T-cell (primary cell): ENCODE measurements at regions not wholly inside any gene's neighbourhood (a gene's known extent, or its start where the extent isn't known, plus 50 kb on each side); places are given as distances from the start of the nearest gene placed in this dataset.
A peak's percentile ranks its signal among the peaks of the same experiment; 100 is the strongest.

ENCODE experiments used
- ATAC-seq, 4 experiments: fragments of 200-7000 bp in 3 of 4; fragments of 150-1000 bp in 1 of 4; cut with Tn5 transposase; replicated peaks in 1 of 4; 1 replicate in 3 of 4; 2 replicates in 1 of 4; pipeline ENCODE4 v1.10.0; 2021; ENCODE audit warnings: moderate library complexity in 3 of 4, mild to moderate bottlenecking in 2 of 4, moderate number of reproducible peaks in 1 of 4
- CTCF ChIA-PET, 2 donors: fragments of 300-600 bp; sonication (Branson Sonifier 250); formaldehyde crosslinking; loops; one replicate each; lab custom pipeline; 2022; ENCODE audit warnings: antibody characterized with exemption in 2 of 2; lab: Charles Lee
- POLR2A ChIA-PET, 2 donors: fragments of 300-600 bp; sonication (Branson Sonifier 250); formaldehyde crosslinking; loops; one replicate each; lab custom pipeline; 2022; ENCODE audit warnings: antibody characterized with exemption in 2 of 2; lab: Charles Lee
- DNase-seq, 35 experiments: peaks; one replicate each; pipeline versions ENCODE4 v3.0.0 to v3.0.0-alpha.2; 2013 to 2023
- H3K27ac ChIP-seq: one replicate; pipeline ENCODE4 v1.5.1; 2013; ENCODE audit warnings: low read length
- H3K27me3 ChIP-seq, 2 experiments: replicated peaks in 1 of 2; 1 replicate in 1 of 2; 2 replicates in 1 of 2; pipeline versions ENCODE4 v1.6.1 to v1.7.0; 2013; ENCODE audit warnings: low read length in 1 of 2, mixed read lengths in 1 of 2; ENCODE audit not compliant: control insufficient read depth in 2 of 2, insufficient read depth in 2 of 2; ENCODE audit errors: extremely low read depth in 1 of 2
- H3K36me3 ChIP-seq, 2 donors: 1 replicate in 1 of 2; 2 replicates in 1 of 2; pipeline versions ENCODE4 v1.6.1 to v1.7.0; 2013; ENCODE audit warnings: low read length in 1 of 2; ENCODE audit not compliant: control insufficient read depth in 2 of 2, insufficient read depth in 1 of 2; ENCODE audit errors: extremely low read depth in 1 of 2
- H3K4me1 ChIP-seq, 2 experiments: 1 replicate in 1 of 2; 2 replicates in 1 of 2; pipeline versions ENCODE4 v1.6.1 to v1.7.0; 2013; ENCODE audit warnings: low read length in 2 of 2, mixed read lengths in 1 of 2; ENCODE audit not compliant: insufficient read depth in 2 of 2, control insufficient read depth in 1 of 2; ENCODE audit errors: extremely low read depth in 1 of 2
- H3K4me3 ChIP-seq, 2 donors: 1 replicate in 1 of 2; 2 replicates in 1 of 2; pipeline versions ENCODE4 v1.5.1 to v1.7.0; 2013; ENCODE audit warnings: mild to moderate bottlenecking in 2 of 2, low read length in 1 of 2, moderate library complexity in 1 of 2; ENCODE audit not compliant: control insufficient read depth in 1 of 2; ENCODE audit errors: extremely low read depth in 1 of 2
- H3K9me3 ChIP-seq: 2 replicates; pipeline ENCODE4 v1.7.0; 2013
- H3K27ac Mint-ChIP-seq, 2 donors: one replicate each; pipeline ENCODE4 v1.8.0; 2020 to 2021; ENCODE audit warnings: mild to moderate bottlenecking in 2 of 2, mixed read lengths in 2 of 2
- H3K27me3 Mint-ChIP-seq, 2 donors: one replicate each; pipeline ENCODE4 v1.8.0; 2021 to 2022; ENCODE audit warnings: mixed read lengths in 2 of 2
- H3K36me3 Mint-ChIP-seq: one replicate; pipeline ENCODE4 v1.8.0; 2021; ENCODE audit warnings: mixed read lengths
- H3K4me1 Mint-ChIP-seq, 3 donors: one replicate each; pipeline ENCODE4 v1.8.0; 2020 to 2022; ENCODE audit warnings: mixed read lengths in 3 of 3, mild to moderate bottlenecking in 1 of 3
- H3K4me3 Mint-ChIP-seq, 3 donors: one replicate each; pipeline ENCODE4 v1.8.0; 2020 to 2022; ENCODE audit warnings: mild to moderate bottlenecking in 3 of 3, mixed read lengths in 3 of 3, moderate library complexity in 3 of 3
- H3K9me3 Mint-ChIP-seq, 3 donors: one replicate each; pipeline ENCODE4 v1.8.0; 2020 to 2022; ENCODE audit warnings: mixed read lengths in 3 of 3
- WGBS: methylation state at CpG from one replicate; pipeline ENCODE4 v1.1.5; 2013; ENCODE audit warnings: missing lambda C conversion rate; ENCODE audit not compliant: insufficient coverage; 5-methylcytosine and 5-hydroxymethylcytosine counted together

GRCh38 chr1:78834201-78834741, 172.3 kb downstream of the ADGRL4 start:
- no peak for ATAC-seq
- no peak for DNase-seq
- Histone ChIP-seq H3K36me3 (no peaks in the 10 kb centered on the region), H3K27me3 (no peaks in the 10 kb centered on the region), H3K4me3 (no peak overlapping the region), H3K4me1 (peaks cover 0 to 2% of the 10 kb centered on the region in 2 experiments), H3K9me3 (no peaks in the 10 kb centered on the region), H3K27ac (no peak overlapping the region)
- ChIA-PET POLR2A (no interaction called here), CTCF (no interaction called here)
- WGBS: no CpG with 5 or more reads among the region's 4 CpGs
- Mint-ChIP-seq H3K36me3 (no peaks in the 10 kb centered on the region), H3K4me3 (no peak overlapping the region), H3K27me3 (no peaks in the 10 kb centered on the region), H3K9me3 (no peaks in the 10 kb centered on the region), H3K4me1 (peaks cover 12 to 18% (median 15%) of the 10 kb centered on the region in 3 donors), H3K27ac (no peak overlapping the region)

- DNase-seq: peak in 1 of 35 experiments; percentile 2
- Mint-ChIP-seq H3K27ac (peak overlapping the region in 1 of 2 donors; percentile 12), H3K27me3 (no peaks in the 10 kb centered on the region), H3K9me3 (no peaks in the 10 kb centered on the region), H3K4me3 (peak overlapping the region; percentile 26 to 48 (median 41)), H3K36me3 (no peaks in the 10 kb centered on the region), H3K4me1 (peaks cover 13 to 21% (median 18%) of the 10 kb centered on the region in 3 donors)
- Histone ChIP-seq H3K4me1 (peaks cover 0 to 2% of the 10 kb centered on the region in 2 experiments), H3K9me3 (no peaks in the 10 kb centered on the region), H3K27me3 (no peaks in the 10 kb centered on the region), H3K27ac (no peak overlapping the region), H3K4me3 (no peak overlapping the region), H3K36me3 (no peaks in the 10 kb centered on the region)
- CTCF ChIA-PET: no interaction called here
- POLR2A ChIA-PET: no interaction called here
- ATAC-seq: no peak
Observed at GRCh38 chr1:78836726-78837125, 169.8 kb downstream of the ADGRL4 start.

GRCh38 chr1:78839704-78840277, 166.7 kb downstream of the ADGRL4 start:
- peaks cover 13 to 21% (median 13%) of the 10 kb centered on the region in 3 donors for H3K4me1 Mint-ChIP-seq
- H3K4me3 Mint-ChIP-seq: no peak overlapping the region
- H3K27me3 Mint-ChIP-seq: no peaks in the 10 kb centered on the region
- Histone ChIP-seq H3K27me3 (no peaks in the 10 kb centered on the region), H3K36me3 (no peaks in the 10 kb centered on the region), H3K9me3 (no peaks in the 10 kb centered on the region), H3K27ac (no peak overlapping the region), H3K4me1 (peaks cover 0 to 2% of the 10 kb centered on the region in 2 experiments), H3K4me3 (no peak overlapping the region)
- H3K9me3 Mint-ChIP-seq: no peaks in the 10 kb centered on the region
- no CpG with 5 or more reads among the region's 2 CpGs for WGBS
- ChIA-PET POLR2A (no interaction called here), CTCF (interaction anchor here in 1 of 2 donors (1.1 kb wide), 1 partner anchor 11 kb away, joined by 5 read pairs; no protein-coding TSS in a partner anchor)
- no peaks in the 10 kb centered on the region for H3K36me3 Mint-ChIP-seq
- DNase-seq (peak in 5 of 35 experiments; percentile 1 to 48 (median 2)), ATAC-seq (no peak)
- no peak overlapping the region for H3K27ac Mint-ChIP-seq
